ENCODE measurements at regions not wholly inside any gene's neighbourhood (a gene's known extent, or its start where the extent isn't known, plus 50 kb on each side); places are given as distances from the start of the nearest gene placed in this dataset.

DNA sequence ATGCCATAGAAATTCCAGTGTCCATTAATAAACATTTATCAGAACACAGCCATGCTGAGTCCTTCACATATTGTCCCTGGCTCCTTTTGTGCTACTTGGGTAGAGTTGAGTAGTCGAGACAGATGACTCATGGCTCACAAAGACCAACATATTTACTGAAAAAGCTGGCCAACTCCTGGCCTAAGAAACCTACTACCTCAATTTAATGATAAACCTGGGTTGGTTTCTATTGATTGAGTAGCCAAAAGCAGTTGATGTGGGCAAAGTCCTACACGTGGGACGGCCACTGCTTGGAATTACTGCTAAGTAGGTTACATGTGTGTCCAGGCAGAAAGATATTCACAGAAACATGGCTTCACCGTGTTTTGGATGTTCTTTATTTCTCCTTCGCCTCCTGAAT is 402.2 kb downstream of the NR2F2 start:
- TF ChIP-seq, protein P1, sequence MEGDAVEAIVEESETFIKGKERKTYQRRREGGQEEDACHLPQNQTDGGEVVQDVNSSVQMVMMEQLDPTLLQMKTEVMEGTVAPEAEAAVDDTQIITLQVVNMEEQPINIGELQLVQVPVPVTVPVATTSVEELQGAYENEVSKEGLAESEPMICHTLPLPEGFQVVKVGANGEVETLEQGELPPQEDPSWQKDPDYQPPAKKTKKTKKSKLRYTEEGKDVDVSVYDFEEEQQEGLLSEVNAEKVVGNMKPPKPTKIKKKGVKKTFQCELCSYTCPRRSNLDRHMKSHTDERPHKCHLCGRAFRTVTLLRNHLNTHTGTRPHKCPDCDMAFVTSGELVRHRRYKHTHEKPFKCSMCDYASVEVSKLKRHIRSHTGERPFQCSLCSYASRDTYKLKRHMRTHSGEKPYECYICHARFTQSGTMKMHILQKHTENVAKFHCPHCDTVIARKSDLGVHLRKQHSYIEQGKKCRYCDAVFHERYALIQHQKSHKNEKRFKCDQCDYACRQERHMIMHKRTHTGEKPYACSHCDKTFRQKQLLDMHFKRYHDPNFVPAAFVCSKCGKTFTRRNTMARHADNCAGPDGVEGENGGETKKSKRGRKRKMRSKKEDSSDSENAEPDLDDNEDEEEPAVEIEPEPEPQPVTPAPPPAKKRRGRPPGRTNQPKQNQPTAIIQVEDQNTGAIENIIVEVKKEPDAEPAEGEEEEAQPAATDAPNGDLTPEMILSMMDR (IDR thresholded peaks at IDR 0.05) = no peak
- no peak for TF ChIP-seq POLR2A (IDR thresholded peaks at IDR 0.05)
- Histone ChIP-seq H3K9me3 (no peaks in the 10 kb centered on the region), H3K4me1 (no peaks in the 10 kb centered on the region), H3K36me3 (no peaks in the 10 kb centered on the region), H3K27me3 (no peaks in the 10 kb centered on the region), H3K27ac (no peak overlapping the region), H3K4me3 (replicated peaks in 1 of 3) (no peak overlapping the region)
- intact Hi-C loops (cut with DNase I) = no loop called here
- WGBS, 2 donors = 91 to 94% methylated on average over 5 of the region's 5 CpGs
- no peak for DNase-seq

DNA sequence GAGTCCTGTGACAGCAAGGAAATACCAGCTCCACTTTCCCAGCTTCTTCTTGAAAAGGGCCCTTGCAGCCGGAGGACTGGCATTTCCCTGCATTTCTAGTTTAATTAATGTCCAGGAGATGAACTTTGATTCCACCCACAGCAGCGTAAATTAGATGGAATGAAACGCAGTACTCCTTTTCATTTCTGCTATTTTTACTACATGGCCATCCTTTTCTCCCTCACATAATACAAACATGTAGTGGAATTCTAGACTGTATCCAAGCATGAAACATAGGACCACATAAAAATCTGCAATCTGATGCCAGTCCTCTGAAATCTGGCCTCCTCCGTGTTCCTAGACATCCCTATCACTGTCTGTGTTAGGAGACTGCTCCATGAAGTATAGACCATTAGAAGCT is 403.2 kb downstream of the NR2F2 start:
- H3K27ac ChIP-seq = no peak overlapping the region
- 91 to 93% methylated on average over 4 of the region's 4 CpGs for WGBS, 2 donors
- no peaks in the 10 kb centered on the region for H3K4me1 ChIP-seq
- no peaks in the 10 kb centered on the region for H3K9me3 ChIP-seq
- no peak for DNase-seq
- H3K27me3 ChIP-seq = no peaks in the 10 kb centered on the region
- intact Hi-C loops (cut with DNase I) = no loop called here
- no peaks in the 10 kb centered on the region for H3K36me3 ChIP-seq
- no peak for TF ChIP-seq POLR2A (IDR thresholded peaks at IDR 0.05)
- TF ChIP-seq, protein P1 (IDR thresholded peaks at IDR 0.05) = no peak
- no peak overlapping the region for H3K4me3 ChIP-seq (replicated peaks in 1 of 3)

DNA sequence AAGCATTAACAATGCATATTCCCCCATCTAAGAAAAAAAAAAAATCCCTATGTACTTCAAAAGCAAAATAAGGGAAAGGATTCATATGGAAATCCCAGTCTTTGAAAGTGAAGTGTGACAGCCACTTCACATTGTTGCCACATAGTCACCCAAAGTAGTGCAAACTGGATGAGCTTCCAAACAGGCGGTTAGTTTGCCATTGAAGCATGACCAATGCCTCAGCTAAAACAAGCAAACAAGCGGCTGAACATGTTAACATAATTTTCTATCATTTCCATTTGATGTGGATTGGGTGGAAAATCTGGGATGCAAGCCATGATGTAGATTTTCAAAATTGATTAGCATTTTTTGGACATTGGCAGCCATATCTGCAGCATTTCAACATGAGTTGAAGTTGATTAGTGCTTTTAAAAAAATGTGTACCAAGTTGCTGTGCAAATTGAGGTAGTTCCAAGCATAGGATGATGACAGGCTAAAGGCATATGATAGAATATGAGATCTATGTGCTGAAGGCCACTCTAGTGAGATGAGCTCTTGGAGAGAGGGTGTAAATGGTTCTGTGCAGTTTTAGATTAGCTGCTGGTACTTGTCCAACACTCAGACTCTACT is 405.2 kb downstream of the NR2F2 start:
- Histone ChIP-seq H3K27ac (no peak overlapping the region), H3K9me3 (no peaks in the 10 kb centered on the region), H3K4me3 (replicated peaks in 1 of 3) (no peak overlapping the region), H3K36me3 (no peaks in the 10 kb centered on the region), H3K27me3 (no peaks in the 10 kb centered on the region), H3K4me1 (no peaks in the 10 kb centered on the region)
- DNase-seq = peak; percentile 5 to 14
- intact Hi-C loops (cut with DNase I) = no loop called here
- TF ChIP-seq, protein P1 (IDR thresholded peaks at IDR 0.05) = no peak
- TF ChIP-seq POLR2A (IDR thresholded peaks at IDR 0.05) = no peak
- 31 to 45% methylated on average over 2 of the region's 2 CpGs for WGBS, 2 donors

DNA sequence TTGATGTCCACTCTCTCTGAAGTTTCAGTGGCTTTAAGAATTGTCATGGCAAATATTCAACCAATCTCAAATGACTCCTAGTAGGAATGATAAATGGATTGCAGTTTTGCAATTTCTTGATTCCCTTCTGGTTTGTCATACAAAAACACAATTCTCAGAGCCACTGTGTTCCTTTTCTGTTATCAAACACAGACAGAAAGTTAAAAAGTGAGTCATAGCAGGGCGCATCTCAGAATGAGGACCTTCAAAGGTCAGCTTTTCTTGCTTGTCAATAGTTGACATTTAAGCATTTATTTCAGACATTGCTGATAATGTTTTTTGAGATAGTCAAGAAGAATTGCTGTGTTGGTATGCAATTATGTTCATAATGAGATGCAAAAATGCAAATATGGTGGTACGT is 405.9 kb downstream of the NR2F2 start:
- Histone ChIP-seq H3K27ac (no peak overlapping the region), H3K27me3 (no peaks in the 10 kb centered on the region), H3K36me3 (no peaks in the 10 kb centered on the region), H3K4me1 (no peaks in the 10 kb centered on the region), H3K4me3 (replicated peaks in 1 of 3) (no peak overlapping the region), H3K9me3 (no peaks in the 10 kb centered on the region)
- TF ChIP-seq, protein P1 (IDR thresholded peaks at IDR 0.05) = no peak
- no peak for TF ChIP-seq POLR2A (IDR thresholded peaks at IDR 0.05)
- no peak for DNase-seq
- intact Hi-C loops (cut with DNase I) = no loop called here
- 95% methylated on average over 2 of the region's 2 CpGs for WGBS, 2 donors

DNA sequence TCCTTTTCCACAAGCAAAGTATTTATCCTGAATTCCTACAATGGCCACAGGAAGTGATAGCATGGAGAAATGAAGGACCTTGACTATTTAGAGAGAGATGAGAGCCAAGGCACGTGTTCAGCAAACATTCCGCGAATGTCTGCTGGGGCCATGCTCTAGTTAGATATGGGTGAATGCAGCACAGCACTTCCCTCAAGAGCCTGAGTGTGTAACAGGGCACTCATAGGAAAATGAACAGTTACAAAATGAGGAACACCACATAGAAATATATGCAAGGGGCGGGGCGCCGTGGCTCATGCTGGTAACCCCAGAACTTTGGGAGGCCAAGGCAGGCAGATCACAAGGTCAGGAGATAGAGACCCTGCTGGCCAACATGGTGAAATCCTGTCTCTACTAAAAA is 406.9 kb downstream of the NR2F2 start:
- Histone ChIP-seq H3K9me3 (no peaks in the 10 kb centered on the region), H3K27ac (no peak overlapping the region), H3K4me1 (no peaks in the 10 kb centered on the region), H3K4me3 (replicated peaks in 1 of 3) (no peak overlapping the region), H3K27me3 (no peaks in the 10 kb centered on the region), H3K36me3 (no peaks in the 10 kb centered on the region)
- no peak for DNase-seq
- intact Hi-C loops (cut with DNase I) = no loop called here
- TF ChIP-seq, protein P1 (IDR thresholded peaks at IDR 0.05) = no peak
- TF ChIP-seq POLR2A (IDR thresholded peaks at IDR 0.05) = no peak
- 82% methylated on average over 6 of the region's 6 CpGs for WGBS, 2 donors

Measured in thyroid gland (tissue), 4 donors.